ENCODE measurements at regions not wholly inside any gene's neighbourhood (a gene's known extent, or its start where the extent isn't known, plus 50 kb on each side); places are given as distances from the start of the nearest gene placed in this dataset.

DNA sequence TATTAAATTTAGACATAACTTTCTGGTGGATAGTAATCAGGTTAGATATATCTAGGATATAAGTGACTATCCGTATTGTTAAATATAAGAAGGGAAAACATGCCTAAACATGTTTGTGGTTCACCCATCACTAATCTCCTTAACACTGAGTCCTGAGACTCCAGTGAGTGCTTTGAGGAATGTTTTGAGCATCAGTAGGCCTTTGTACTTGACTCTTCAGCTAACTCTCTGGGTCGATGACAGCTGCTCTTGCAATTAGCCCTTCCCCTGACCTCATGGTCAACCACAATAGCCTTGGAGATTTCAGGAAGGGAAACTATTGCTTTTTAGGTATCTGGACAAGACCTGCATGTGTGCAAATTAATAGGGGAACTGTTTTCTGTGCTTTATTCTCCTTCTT lies 716.8 kb downstream of the EPHA4 start:
- TF ChIP-seq POLR2A (IDR thresholded peaks at IDR 0.05), result no peak
- TF ChIP-seq, protein P1, sequence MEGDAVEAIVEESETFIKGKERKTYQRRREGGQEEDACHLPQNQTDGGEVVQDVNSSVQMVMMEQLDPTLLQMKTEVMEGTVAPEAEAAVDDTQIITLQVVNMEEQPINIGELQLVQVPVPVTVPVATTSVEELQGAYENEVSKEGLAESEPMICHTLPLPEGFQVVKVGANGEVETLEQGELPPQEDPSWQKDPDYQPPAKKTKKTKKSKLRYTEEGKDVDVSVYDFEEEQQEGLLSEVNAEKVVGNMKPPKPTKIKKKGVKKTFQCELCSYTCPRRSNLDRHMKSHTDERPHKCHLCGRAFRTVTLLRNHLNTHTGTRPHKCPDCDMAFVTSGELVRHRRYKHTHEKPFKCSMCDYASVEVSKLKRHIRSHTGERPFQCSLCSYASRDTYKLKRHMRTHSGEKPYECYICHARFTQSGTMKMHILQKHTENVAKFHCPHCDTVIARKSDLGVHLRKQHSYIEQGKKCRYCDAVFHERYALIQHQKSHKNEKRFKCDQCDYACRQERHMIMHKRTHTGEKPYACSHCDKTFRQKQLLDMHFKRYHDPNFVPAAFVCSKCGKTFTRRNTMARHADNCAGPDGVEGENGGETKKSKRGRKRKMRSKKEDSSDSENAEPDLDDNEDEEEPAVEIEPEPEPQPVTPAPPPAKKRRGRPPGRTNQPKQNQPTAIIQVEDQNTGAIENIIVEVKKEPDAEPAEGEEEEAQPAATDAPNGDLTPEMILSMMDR (IDR thresholded peaks at IDR 0.05), result no peak
